ENCODE measurements at regions not wholly inside any gene's neighbourhood (a gene's known extent, or its start where the extent isn't known, plus 50 kb on each side); places are given as distances from the start of the nearest gene placed in this dataset.
"Not testable (repeated sequence)": the region's sequence is repeated elsewhere in the genome, so short reads cannot be mapped to it uniquely, and the experiment has no call there.

- TF ChIP-seq JUND (IDR thresholded peaks at IDR 0.05); CTCF (IDR thresholded peaks at IDR 0.05; ENCODE audit: low read depth, low read length, missing input control); RAD21 (IDR thresholded peaks at IDR 0.05); GABPA (IDR thresholded peaks at IDR 0.05 in 1 of 2, conservative IDR thresholded peaks at IDR 0.05 in 1 of 2); SP1 (IDR thresholded peaks at IDR 0.05); TAF1 (conservative IDR thresholded peaks at IDR 0.05); YY1 (IDR thresholded peaks at IDR 0.05); ATF3 (IDR thresholded peaks at IDR 0.05); FOXA1 (IDR thresholded peaks at IDR 0.05); NR2F2 (IDR thresholded peaks at IDR 0.05): not testable (repeated sequence)
- TF ChIP-seq, protein P1, sequence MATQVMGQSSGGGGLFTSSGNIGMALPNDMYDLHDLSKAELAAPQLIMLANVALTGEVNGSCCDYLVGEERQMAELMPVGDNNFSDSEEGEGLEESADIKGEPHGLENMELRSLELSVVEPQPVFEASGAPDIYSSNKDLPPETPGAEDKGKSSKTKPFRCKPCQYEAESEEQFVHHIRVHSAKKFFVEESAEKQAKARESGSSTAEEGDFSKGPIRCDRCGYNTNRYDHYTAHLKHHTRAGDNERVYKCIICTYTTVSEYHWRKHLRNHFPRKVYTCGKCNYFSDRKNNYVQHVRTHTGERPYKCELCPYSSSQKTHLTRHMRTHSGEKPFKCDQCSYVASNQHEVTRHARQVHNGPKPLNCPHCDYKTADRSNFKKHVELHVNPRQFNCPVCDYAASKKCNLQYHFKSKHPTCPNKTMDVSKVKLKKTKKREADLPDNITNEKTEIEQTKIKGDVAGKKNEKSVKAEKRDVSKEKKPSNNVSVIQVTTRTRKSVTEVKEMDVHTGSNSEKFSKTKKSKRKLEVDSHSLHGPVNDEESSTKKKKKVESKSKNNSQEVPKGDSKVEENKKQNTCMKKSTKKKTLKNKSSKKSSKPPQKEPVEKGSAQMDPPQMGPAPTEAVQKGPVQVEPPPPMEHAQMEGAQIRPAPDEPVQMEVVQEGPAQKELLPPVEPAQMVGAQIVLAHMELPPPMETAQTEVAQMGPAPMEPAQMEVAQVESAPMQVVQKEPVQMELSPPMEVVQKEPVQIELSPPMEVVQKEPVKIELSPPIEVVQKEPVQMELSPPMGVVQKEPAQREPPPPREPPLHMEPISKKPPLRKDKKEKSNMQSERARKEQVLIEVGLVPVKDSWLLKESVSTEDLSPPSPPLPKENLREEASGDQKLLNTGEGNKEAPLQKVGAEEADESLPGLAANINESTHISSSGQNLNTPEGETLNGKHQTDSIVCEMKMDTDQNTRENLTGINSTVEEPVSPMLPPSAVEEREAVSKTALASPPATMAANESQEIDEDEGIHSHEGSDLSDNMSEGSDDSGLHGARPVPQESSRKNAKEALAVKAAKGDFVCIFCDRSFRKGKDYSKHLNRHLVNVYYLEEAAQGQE (IDR thresholded peaks at IDR 0.05): not testable (repeated sequence)
- TF ChIP-seq, protein P2, sequence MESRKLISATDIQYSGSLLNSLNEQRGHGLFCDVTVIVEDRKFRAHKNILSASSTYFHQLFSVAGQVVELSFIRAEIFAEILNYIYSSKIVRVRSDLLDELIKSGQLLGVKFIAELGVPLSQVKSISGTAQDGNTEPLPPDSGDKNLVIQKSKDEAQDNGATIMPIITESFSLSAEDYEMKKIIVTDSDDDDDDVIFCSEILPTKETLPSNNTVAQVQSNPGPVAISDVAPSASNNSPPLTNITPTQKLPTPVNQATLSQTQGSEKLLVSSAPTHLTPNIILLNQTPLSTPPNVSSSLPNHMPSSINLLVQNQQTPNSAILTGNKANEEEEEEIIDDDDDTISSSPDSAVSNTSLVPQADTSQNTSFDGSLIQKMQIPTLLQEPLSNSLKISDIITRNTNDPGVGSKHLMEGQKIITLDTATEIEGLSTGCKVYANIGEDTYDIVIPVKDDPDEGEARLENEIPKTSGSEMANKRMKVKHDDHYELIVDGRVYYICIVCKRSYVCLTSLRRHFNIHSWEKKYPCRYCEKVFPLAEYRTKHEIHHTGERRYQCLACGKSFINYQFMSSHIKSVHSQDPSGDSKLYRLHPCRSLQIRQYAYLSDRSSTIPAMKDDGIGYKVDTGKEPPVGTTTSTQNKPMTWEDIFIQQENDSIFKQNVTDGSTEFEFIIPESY (IDR thresholded peaks at IDR 0.05): not testable (repeated sequence)
- TF ChIP-seq, protein P3, sequence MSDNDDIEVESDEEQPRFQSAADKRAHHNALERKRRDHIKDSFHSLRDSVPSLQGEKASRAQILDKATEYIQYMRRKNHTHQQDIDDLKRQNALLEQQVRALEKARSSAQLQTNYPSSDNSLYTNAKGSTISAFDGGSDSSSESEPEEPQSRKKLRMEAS (IDR thresholded peaks at IDR 0.05): not testable (repeated sequence)
Observed at GRCh38 chr16:32121273-32121900, 131.7 kb upstream of the TP53TG3D start.

All from liver (tissue), 3 donors.